Chondrocyte (in vitro differentiated cells): ENCODE measurements at regions not wholly inside any gene's neighbourhood (a gene's known extent, or its start where the extent isn't known, plus 50 kb on each side); places are given as distances from the start of the nearest gene placed in this dataset.

Source experiments
- DNase-seq: peaks from one replicate; pipeline ENCODE4 v3.0.0; 2021; ENCODE audit warnings: mixed read lengths, low spot score
- H3K27ac Mint-ChIP-seq: one replicate; pipeline ENCODE4 v1.8.0; 2021; ENCODE audit warnings: mild to moderate bottlenecking, moderate library complexity, mixed read lengths; ENCODE audit not compliant: unreplicated experiment
- H3K27me3 Mint-ChIP-seq: 2 replicates; pipeline ENCODE4 v1.8.0; 2021; ENCODE audit warnings: low read depth, mixed read lengths
- H3K36me3 Mint-ChIP-seq: 2 replicates; pipeline ENCODE4 v1.8.0; 2021; ENCODE audit warnings: low read depth, mixed read lengths
- H3K4me1 Mint-ChIP-seq: 2 replicates; pipeline ENCODE4 v1.8.0; 2021; ENCODE audit warnings: low read depth, mild to moderate bottlenecking, mixed read lengths
- H3K4me3 Mint-ChIP-seq: one replicate; pipeline ENCODE4 v1.8.0; 2021; ENCODE audit warnings: mild to moderate bottlenecking, moderate library complexity, mixed read lengths; ENCODE audit not compliant: unreplicated experiment
- H3K9me3 Mint-ChIP-seq: 2 replicates; pipeline ENCODE4 v1.8.0; 2021; ENCODE audit warnings: low read depth, mixed read lengths
- TF ChIP-seq, protein P1 (sequence below): fragments of 200-600 bp; sonication (generic); IDR thresholded peaks from 2 replicates; pipeline ENCODE4 v1.5.0; 2021; ENCODE audit warnings: antibody characterized with exemption, mild to moderate bottlenecking, moderate library complexity

DNA sequence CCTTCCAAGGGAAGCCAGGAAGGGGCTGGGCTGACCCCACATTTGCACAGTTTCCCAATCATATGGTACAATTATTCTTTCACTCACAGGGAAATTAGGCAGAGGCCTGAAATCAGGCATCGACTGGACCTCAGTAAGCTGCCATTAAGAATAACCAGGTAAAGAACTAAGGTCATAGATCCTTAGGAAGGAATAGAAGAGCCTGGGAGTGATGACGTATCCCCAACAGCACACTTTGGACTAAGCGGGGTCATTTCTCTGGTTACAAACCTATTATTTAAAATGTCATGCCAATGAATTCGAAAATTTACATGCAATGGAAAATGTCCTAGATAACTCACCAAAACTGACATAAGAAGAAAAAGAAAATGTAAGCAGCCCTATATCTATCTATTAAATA is 118.2 kb downstream of the BRD1 start:
- Mint-ChIP-seq H3K36me3 (peaks cover 2% of the 10 kb centered on the region), H3K27ac (no peak overlapping the region), H3K4me1 (no peaks in the 10 kb centered on the region), H3K27me3 (peaks cover 10% of the 10 kb centered on the region), H3K9me3 (peaks cover 9% of the 10 kb centered on the region), H3K4me3 (no peak overlapping the region)
- DNase-seq, result no peak
- TF ChIP-seq, protein P1, sequence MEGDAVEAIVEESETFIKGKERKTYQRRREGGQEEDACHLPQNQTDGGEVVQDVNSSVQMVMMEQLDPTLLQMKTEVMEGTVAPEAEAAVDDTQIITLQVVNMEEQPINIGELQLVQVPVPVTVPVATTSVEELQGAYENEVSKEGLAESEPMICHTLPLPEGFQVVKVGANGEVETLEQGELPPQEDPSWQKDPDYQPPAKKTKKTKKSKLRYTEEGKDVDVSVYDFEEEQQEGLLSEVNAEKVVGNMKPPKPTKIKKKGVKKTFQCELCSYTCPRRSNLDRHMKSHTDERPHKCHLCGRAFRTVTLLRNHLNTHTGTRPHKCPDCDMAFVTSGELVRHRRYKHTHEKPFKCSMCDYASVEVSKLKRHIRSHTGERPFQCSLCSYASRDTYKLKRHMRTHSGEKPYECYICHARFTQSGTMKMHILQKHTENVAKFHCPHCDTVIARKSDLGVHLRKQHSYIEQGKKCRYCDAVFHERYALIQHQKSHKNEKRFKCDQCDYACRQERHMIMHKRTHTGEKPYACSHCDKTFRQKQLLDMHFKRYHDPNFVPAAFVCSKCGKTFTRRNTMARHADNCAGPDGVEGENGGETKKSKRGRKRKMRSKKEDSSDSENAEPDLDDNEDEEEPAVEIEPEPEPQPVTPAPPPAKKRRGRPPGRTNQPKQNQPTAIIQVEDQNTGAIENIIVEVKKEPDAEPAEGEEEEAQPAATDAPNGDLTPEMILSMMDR, result no peak

DNA sequence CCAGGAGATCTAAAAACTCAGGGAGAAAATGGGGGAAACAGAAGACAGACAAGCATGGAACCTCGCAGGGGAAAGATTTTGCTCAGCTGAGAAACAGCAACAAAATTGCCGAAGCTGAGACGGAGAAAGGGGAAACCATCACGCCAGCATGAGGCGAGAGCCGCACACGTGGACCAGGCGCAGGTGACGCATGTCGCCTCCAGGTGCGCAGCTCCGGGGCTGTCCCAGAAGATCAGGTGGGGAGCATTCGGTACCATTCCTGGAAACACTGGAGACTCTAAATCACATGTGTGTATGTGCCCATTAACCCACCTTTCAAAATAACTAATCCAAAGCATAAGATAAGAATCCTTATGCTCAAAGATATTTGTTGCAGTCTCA is 121.7 kb downstream of the BRD1 start:
- H3K4me1 Mint-ChIP-seq, result no peaks in the 10 kb centered on the region
- H3K4me3 Mint-ChIP-seq, result no peak overlapping the region
- H3K36me3 Mint-ChIP-seq, result peaks cover 3% of the 10 kb centered on the region
- peaks cover 18% of the 10 kb centered on the region for H3K9me3 Mint-ChIP-seq
- TF ChIP-seq, protein P1, result no peak
- H3K27ac Mint-ChIP-seq, result no peak overlapping the region
- peaks cover 13% of the 10 kb centered on the region for H3K27me3 Mint-ChIP-seq
- no peak for DNase-seq

DNA sequence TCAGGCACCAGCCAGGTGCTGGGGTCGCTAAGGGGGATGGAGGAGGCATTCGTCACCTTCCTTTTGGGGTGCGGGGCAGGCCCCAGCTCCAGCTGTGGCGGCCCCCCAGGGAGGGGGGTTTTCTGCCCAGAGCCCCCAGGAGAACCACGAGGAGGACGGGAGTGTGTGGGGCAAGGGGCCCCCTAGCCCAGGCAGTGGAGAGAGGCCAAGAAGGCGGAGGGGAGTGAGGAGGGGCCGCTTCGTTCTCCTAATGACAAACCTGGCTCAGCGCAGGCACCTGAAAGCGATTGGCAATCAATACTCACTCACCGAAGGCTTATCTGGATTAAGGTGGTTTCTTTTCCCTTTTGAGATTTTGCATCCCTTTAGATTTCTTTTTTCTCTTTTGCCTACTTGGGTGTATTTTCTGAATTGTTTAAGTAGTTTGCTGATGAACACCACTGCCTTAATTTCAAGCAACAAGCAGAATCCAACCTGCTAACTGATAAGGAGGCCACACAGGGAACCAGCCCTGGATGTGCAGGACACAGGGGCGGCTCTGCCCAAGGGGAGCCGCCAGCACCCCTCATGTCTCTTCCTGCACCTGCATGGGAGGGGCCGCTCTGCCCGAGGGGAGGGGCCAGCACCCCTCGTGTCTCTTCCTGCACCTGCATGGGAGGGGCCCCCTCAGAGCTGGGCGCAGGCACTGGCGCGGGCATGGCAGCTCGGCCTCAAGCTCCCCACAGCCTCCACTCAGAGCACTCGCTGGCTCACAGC is 122.3 kb downstream of the BRD1 start:
- no peak overlapping the region for H3K27ac Mint-ChIP-seq
- H3K27me3 Mint-ChIP-seq, result peaks cover 13% of the 10 kb centered on the region
- no peaks in the 10 kb centered on the region for H3K4me1 Mint-ChIP-seq
- H3K9me3 Mint-ChIP-seq, result peaks cover 18% of the 10 kb centered on the region
- peaks cover 3% of the 10 kb centered on the region for H3K36me3 Mint-ChIP-seq
- TF ChIP-seq, protein P1, result no peak
- no peak for DNase-seq
- no peak overlapping the region for H3K4me3 Mint-ChIP-seq

DNA sequence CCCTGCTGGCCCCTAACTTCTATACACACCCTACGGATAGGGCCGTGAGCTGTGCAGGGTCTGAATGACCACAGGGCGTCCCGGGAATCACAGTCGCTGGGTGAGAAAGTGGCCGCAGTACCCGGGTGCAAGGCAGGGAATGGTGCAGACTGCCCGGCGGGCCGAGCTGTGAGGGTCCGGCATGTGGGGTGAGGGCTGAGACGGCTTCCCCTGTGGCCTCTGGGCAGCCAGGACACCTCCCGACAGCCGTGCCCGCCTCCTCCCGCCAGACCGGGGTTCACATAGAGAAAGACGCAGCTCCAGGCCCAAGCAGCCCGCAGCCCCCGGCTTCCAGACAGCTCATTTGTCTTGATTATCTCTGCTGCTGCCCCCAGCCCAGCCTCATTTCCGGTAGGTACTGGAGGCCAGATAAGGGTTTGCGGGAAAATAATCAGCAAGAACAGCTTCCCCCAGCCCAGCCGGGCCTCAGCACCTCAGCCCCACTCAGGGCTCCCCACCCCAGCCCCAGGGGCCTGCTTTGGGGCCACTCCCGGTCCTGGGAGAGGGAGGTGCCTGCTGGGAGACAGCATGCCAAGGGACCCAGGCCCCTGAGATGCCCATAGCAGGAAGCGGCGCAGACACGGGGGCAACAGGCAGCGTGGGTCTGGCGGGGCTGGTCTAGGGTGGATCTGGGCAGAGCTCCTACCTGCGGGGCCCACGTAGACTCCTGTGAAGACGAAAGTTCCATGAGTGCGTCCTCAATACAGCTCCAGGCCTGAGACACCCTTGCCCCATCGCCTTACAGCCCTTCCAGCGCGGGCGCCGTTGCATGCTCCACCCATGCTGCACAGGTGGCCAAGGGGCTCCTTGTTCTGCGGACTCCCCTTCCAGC is 123.1 kb downstream of the BRD1 start:
- Mint-ChIP-seq H3K27me3 (peaks cover 13% of the 10 kb centered on the region), H3K4me1 (no peaks in the 10 kb centered on the region), H3K36me3 (peaks cover 3% of the 10 kb centered on the region)

DNA sequence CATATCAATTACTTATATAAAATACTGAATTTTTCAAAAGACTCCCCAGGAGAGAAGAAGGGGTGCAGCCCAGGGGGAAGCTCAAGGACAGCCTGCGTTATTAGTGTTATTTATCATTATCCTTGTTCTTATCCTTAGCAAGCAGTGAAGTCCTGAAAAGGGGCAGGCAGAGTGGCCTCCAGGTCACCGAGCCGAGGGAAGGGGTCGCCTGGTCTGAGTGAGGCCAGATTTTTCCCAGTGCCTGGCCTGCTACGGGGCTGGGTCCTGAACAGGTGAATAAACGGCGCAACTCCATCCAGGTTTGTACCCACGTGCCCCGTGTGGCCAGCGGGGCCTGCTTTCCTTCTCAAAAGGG is 123.7 kb downstream of the BRD1 start:
- H3K4me3 Mint-ChIP-seq, result no peak overlapping the region
- DNase-seq, result no peak
- no peak overlapping the region for H3K27ac Mint-ChIP-seq
- H3K4me1 Mint-ChIP-seq, result no peaks in the 10 kb centered on the region
- peaks cover 12% of the 10 kb centered on the region for H3K9me3 Mint-ChIP-seq
- TF ChIP-seq, protein P1, result no peak
- H3K27me3 Mint-ChIP-seq, result peaks cover 13% of the 10 kb centered on the region
- peaks cover 3% of the 10 kb centered on the region for H3K36me3 Mint-ChIP-seq

More for the DNA sequence above, 123.1 kb downstream of the BRD1 start:
- Mint-ChIP-seq H3K9me3 (peaks cover 12% of the 10 kb centered on the region), H3K27ac (no peak overlapping the region), H3K4me3 (no peak overlapping the region)
- TF ChIP-seq, protein P1, result no peak
- peak; percentile 86 for DNase-seq
